GM21526 (cell line): ENCODE measurements at regions not wholly inside any gene's neighbourhood (a gene's known extent, or its start where the extent isn't known, plus 50 kb on each side); places are given as distances from the start of the nearest gene placed in this dataset.

Experiments used
- ATAC-seq: cut with Tn5 transposase; IDR thresholded peaks from one replicate; pipeline ENCODE4 v1.9.1; 2021; ENCODE audit warnings: moderate library complexity; ENCODE audit not compliant: unreplicated experiment, low FRiP score

GRCh38 chr13:68078874-68079273 is 848.7 kb upstream of the PCDH9 start:
- ATAC-seq: no peak

DNA sequence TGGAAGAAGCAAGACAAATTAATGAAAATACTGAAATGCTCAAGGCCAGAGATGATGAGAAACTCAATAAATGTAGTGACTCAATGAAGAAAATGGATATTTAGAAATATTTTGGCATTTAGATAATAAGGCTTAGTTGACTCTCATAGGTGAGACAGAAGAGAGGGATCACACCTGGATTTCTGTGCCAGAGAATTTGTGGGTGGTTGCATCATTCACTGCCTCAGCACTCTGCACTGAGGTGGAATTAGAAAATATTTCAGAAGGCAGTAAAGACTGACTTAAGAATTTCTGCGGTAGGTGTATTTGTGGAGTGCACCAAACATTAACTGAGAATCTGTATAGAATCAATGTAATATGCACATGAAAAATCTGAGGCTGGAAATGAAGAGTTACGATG is 848.3 kb upstream of the PCDH9 start:
- ATAC-seq: no peak

GRCh38 chr13:68076046-68076445 is 845.9 kb upstream of the PCDH9 start:
- no peak for ATAC-seq

DNA sequence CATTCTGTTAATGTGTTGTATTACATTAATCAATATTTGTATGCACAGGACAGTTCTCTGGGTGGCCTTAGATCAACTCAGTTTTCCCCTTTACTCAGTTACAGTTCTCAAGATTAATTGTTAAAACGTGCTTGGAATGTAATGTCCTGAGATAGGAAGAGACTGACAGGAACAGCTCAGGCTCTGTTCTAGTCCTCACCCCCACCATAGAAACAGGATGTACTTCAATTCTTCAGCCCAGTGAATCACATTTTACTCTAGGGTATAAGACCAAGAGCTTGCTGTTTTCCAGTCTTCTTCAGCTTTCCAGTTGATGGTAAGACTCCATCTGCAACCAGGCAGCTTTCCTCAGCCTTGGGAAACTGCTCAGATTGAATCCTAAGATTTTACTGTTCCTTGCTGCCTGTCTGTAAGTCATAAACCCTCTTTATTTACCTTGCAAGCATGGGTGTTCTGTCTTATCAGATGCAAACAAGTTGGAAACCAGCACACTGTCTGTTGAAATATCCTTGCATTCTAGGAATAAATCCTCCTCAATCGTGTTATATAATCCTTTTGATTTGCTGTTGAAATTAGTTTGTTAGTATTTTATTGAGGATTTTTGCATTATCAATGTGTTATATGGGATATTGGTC is 836.9 kb upstream of the PCDH9 start:
- ATAC-seq: no peak

DNA sequence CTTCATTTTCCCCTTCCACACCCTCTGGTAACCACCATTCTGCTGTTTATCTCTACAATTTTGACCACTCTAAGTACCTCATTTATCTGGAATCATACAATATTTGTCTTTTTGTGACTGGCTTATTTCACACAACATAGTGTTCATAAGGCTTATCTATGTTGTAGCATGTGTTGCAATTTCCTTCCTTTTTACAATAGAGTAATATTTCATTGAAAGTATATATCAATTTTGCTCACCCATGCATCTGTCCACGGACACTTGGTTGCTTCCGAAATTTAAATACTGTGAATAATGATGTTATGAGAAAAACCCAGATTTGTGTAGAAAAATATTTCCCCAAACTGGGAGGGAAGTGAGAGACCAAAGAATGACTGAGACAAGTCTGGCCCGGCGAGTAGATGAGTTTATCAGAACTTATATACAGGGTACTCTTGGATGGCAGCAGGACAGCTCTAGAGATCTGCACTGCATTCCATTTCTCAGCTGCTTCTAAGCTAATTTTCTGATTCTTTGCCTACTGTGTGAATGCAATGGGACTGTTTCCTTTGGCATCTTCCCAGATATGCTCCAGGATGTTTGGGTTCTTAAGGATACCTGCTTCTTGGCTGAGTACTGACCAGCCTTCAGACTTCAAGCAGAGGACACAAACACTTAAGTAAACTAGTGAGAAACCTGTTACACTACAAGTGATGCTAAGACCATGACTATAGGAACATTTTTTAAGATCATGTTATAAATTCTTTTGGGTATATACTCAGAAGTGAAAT is 834.0 kb upstream of the PCDH9 start:
- ATAC-seq: no peak

- no peak for ATAC-seq
These were observed 833.0 kb upstream of the PCDH9 start for GRCh38 chr13:68063181-68063580.

GRCh38 chr13:68057836-68058235 is 827.7 kb upstream of the PCDH9 start:
- no peak for ATAC-seq

DNA sequence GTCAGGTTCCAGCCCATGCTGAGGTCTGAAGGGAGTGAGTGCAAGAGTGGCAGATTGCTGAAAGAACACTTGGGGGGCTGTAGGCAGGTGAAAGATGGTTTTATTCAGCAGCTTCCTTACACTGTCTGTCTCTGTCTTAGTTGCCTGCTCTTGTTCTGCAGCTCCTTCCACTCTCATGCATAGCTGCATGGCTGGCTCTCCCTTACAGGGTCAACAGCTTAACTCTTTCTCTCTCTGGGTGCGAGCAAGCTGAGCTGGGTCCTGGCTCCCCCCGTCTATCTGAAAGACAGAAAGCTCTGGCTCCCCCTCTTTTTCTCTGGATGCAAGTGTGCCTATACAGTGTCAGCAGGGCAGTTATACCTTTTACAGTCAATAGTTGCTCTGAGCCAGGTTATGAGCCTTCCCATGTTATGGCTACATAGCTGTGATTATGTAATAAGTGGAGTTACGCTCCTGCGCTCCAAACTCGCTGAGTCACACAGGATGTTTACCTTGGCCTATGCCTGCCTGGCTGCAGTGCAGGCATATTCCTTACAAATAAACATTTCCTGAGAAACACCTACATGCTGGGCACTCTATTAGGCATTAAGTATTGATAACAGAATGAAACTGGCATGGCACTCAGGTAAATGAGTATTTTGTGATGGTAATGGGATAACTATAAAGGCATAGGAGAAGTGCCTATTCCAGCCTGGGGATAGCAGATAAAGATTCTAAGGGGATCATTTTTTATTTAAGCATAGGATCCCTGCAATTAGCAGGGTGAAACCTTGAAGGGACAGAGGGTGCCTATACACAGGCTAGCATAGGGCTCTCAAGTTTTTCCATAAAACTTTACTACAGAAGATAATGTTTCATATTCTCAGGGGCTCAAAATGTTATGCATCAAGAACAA is 826.9 kb upstream of the PCDH9 start:
- ATAC-seq: no peak

- ATAC-seq: no peak
These were observed 821.8 kb upstream of the PCDH9 start for GRCh38 chr13:68051910-68052309.

DNA sequence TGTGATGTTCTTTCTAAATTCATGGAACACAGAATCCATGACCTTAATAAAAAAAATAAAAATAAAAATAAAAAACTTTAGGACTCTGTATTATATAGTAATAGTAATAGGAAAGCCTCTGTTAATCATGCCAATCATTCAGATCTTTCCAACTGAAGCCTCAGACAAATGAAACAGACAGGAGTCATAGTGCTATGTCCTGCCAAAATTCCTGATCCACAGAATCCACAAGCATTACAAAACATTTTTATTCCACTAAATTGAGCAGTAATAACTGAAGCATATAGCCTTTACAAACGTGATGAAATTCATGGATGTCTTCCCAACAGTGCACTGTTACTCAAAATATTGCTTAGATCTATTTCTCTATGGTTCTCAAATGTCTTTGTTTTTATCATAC is 820.6 kb upstream of the PCDH9 start:
- no peak for ATAC-seq

- ATAC-seq: no peak
These were observed 818.7 kb upstream of the PCDH9 start for GRCh38 chr13:68048802-68049359.

GRCh38 chr13:68047889-68048288 is 817.8 kb upstream of the PCDH9 start:
- no peak for ATAC-seq

DNA sequence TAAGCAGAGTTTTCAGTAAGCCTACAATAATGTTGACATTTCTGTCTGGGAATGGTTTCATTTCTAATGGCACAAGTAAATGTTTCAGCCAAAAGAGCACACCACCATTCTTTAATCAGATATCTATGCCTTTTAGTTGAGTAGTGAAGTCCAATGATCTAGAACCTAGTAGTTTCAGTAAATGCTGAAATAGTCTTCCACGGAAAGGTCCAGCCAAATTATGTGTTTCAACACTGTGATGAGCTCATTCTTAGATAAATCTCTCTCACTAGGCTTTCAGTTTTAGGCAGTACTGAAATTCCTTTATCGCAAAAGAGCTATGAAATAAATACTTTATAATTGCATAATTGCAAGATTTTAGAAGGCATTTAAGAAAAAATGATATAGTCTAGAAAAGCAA is 816.8 kb upstream of the PCDH9 start:
- no peak for ATAC-seq

- no peak for ATAC-seq
These were observed 800.1 kb upstream of the PCDH9 start for GRCh38 chr13:68030152-68030809.

GRCh38 chr13:68028701-68029100 is 798.6 kb upstream of the PCDH9 start:
- no peak for ATAC-seq

DNA sequence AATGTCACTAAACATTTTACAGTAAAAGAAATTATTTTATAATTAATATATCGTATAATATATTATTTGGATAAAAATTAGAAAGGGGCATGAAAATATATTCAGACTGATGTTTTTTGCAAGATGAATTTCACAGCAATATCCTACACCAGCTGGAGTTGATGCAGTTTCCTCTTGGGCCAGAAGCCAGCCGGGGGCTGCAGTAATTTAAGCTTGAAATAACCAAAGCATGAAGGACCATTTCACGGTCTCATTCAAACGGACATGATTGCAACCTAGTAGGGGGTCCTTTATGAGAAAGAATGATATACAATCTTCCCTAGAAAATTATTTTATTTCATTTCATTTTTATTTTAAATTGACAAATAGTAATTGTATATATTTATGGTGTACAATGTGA is 797.2 kb upstream of the PCDH9 start:
- ATAC-seq: no peak

DNA sequence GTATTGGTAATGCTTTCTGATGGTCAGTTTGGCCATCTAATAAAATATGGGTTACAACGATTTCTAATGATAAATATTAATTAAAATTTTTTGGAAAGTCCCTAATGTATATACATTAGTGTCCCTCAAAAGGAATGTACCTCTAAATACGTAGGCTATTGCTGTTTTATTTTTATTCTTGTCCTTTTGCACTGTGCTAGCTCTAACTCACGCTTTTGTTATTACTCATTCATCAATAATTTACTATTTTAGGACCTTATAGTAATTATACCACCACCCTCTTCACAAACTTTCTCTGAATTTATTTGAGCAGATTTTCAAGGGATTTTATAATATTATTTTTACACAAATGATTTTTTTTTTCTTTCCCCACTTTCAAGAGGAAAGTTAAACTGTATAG is 795.9 kb upstream of the PCDH9 start:
- ATAC-seq: no peak

- no peak for ATAC-seq
These were observed 795.5 kb upstream of the PCDH9 start for GRCh38 chr13:68025604-68026003.

- ATAC-seq: no peak
These were observed 793.9 kb upstream of the PCDH9 start for GRCh38 chr13:68023838-68024581.

DNA sequence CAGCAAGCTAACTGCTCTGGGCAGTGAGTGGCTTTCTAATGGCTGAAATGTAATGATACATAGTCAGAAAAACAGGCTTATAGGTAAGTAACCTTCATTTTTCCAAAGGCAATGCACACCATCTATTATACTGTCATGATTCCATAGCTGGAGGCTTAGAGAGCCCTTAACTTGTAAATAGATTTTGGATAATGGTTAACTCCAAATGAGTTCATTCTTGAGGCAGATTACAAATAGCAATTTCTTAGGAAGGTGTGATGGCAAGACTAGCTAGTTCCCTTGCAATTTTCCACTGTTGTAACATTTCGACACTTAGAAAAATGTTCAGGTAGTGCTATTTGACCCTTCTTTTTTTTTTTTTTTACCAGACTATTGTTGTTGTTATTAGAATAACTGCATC is 789.8 kb upstream of the PCDH9 start:
- ATAC-seq: no peak
